H1 (cell line): ENCODE measurements at regions not wholly inside any gene's neighbourhood (a gene's known extent, or its start where the extent isn't known, plus 50 kb on each side); places are given as distances from the start of the nearest gene placed in this dataset.

ENCODE experiments used
- CTCF ChIA-PET: fragments of 300-600 bp; sonication (Branson Sonifier 250); formaldehyde crosslinking; loops from one replicate; lab custom pipeline; 2021; ENCODE audit not compliant: partially characterized antibody; lab: Charles Lee
- POLR2A ChIA-PET: fragments of 300-600 bp; sonication (Branson Sonifier 250); formaldehyde crosslinking; loops from one replicate; lab custom pipeline; 2021; ENCODE audit warnings: inconsistent platforms; ENCODE audit not compliant: partially characterized antibody; lab: Charles Lee
- DNase-seq, 2 experiments: peaks; one replicate each; pipeline versions ENCODE4 v3.0.0 to v3.0.0-alpha.2; 2010 to 2022; ENCODE audit warnings: low spot score in 2 of 2, low read depth in 1 of 2, mixed read lengths in 1 of 2
- FAIRE-seq: peaks from 2 replicates; lab custom pipeline; 2011; peaks lifted over from hg19 to GRCh38; lab: Jason Lieb, UNC
- H2AFZ ChIP-seq: 2 replicates; pipeline ENCODE4 v1.8.1; 2012; ENCODE audit warnings: low read length, inconsistent platforms
- H2AK5ac ChIP-seq: 2 replicates; pipeline ENCODE4 v1.6.1; 2013; ENCODE audit warnings: low read depth, low read length
- H2BK120ac ChIP-seq: replicated peaks from 2 replicates; pipeline ENCODE3; 2013; ENCODE audit warnings: low read depth, low read length, inconsistent platforms
- H2BK12ac ChIP-seq: 2 replicates; pipeline ENCODE4 v1.6.1; 2013; ENCODE audit warnings: low read depth, low read length
- H2BK15ac ChIP-seq: 2 replicates; pipeline ENCODE4 v1.6.1; 2013; ENCODE audit warnings: low read length
- H2BK20ac ChIP-seq: 2 replicates; pipeline ENCODE4 v1.6.1; 2013; ENCODE audit warnings: low read length
- H2BK5ac ChIP-seq: 2 replicates; pipeline ENCODE4 v1.6.1; 2013; ENCODE audit warnings: low read depth, low read length
- H3K14ac ChIP-seq: 2 replicates; pipeline ENCODE4 v1.6.1; 2013; ENCODE audit warnings: inconsistent platforms; ENCODE audit not compliant: insufficient read length
- H3K18ac ChIP-seq: 2 replicates; pipeline ENCODE4 v1.6.1; 2013; ENCODE audit warnings: low read length; ENCODE audit errors: extremely low read depth
- H3K23ac ChIP-seq: 2 replicates; pipeline ENCODE4 v1.6.1; 2013; ENCODE audit warnings: inconsistent platforms; ENCODE audit not compliant: insufficient read length
- H3K23me2 ChIP-seq: 2 replicates; pipeline ENCODE4 v1.6.1; 2013; ENCODE audit warnings: low read depth, low read length
- H3K27ac ChIP-seq: 2 replicates; pipeline ENCODE4 v1.6.1; 2011; ENCODE audit warnings: low read depth, low read length, inconsistent platforms
- H3K27me3 ChIP-seq, 4 experiments: replicated peaks in 1 of 4; 1 replicate in 1 of 4; 2 replicates in 3 of 4; pipeline versions ENCODE4 v1.6.1 to v1.8.1; 2011 to 2013; ENCODE audit warnings: low read length in 3 of 4, mild to moderate bottlenecking in 3 of 4, inconsistent platforms in 2 of 4, mixed read lengths in 2 of 4, moderate library complexity in 1 of 4; ENCODE audit not compliant: control insufficient read depth in 3 of 4, insufficient read depth in 3 of 4; ENCODE audit errors: extremely low read depth in 1 of 4
- H3K36me3 ChIP-seq, 4 experiments: 2 replicates each; pipeline versions ENCODE4 v1.6.1 to v1.8.1; 2011 to 2013; ENCODE audit warnings: mild to moderate bottlenecking in 4 of 4, low read length in 3 of 4, moderate library complexity in 2 of 4, control low read depth in 1 of 4, inconsistent platforms in 1 of 4; ENCODE audit not compliant: insufficient read depth in 4 of 4, control insufficient read depth in 2 of 4
- H3K4ac ChIP-seq: replicated peaks from 2 replicates; pipeline ENCODE3; 2013; ENCODE audit warnings: low read length, low read depth, mixed read lengths, inconsistent platforms; ENCODE audit not compliant: insufficient read length
- H3K4me1 ChIP-seq, 4 experiments: replicated peaks in 1 of 4; 1 replicate in 1 of 4; 2 replicates in 3 of 4; pipeline versions ENCODE4 v1.6.1 to v1.8.1; 2011 to 2013; ENCODE audit warnings: low read length in 3 of 4, inconsistent platforms in 2 of 4, mixed read lengths in 1 of 4; ENCODE audit not compliant: insufficient read depth in 4 of 4, control insufficient read depth in 3 of 4
- H3K4me2 ChIP-seq, 2 experiments: 2 replicates each; pipeline versions ENCODE4 v1.6.1 to v1.8.1; 2011 to 2013; ENCODE audit warnings: low read depth in 2 of 2, low read length in 2 of 2, control low read depth in 1 of 2, inconsistent platforms in 1 of 2, mild to moderate bottlenecking in 1 of 2; ENCODE audit not compliant: insufficient read depth in 1 of 2
- H3K4me3 ChIP-seq, 4 experiments: fragments of 200-600, 300-600 bp in 1 of 4; sonication (generic), shearing (Covaris generic), sonication (Bioruptor Twin) in 1 of 4; 2 replicates each; pipeline versions ENCODE4 v1.5.1 to v1.8.1; 2011 to 2016; ENCODE audit warnings: low read length in 4 of 4, low read depth in 3 of 4, control low read depth in 2 of 4, inconsistent platforms in 2 of 4, mild to moderate bottlenecking in 2 of 4, mixed read lengths in 1 of 4, moderate library complexity in 1 of 4; ENCODE audit not compliant: insufficient read depth in 2 of 4; ENCODE audit errors: extremely low read depth in 1 of 4
- H3K56ac ChIP-seq: replicated peaks from 2 replicates; pipeline ENCODE3; 2013; ENCODE audit warnings: low read depth, mild to moderate bottlenecking, mixed read lengths, low read length, inconsistent platforms; ENCODE audit not compliant: insufficient read length
- H3K79me1 ChIP-seq: 2 replicates; pipeline ENCODE4 v1.6.1; 2013; ENCODE audit warnings: low read depth, low read length, control low read depth
- H3K79me2 ChIP-seq, 2 experiments: 2 replicates each; pipeline versions ENCODE4 v1.6.1 to v1.8.1; 2012 to 2013; ENCODE audit warnings: low read length in 2 of 2, mild to moderate bottlenecking in 2 of 2, inconsistent platforms in 1 of 2; ENCODE audit not compliant: insufficient read depth in 2 of 2, control insufficient read depth in 1 of 2
- H3K9ac ChIP-seq, 4 experiments: replicated peaks in 1 of 4; 1 replicate in 1 of 4; 2 replicates in 3 of 4; pipeline versions ENCODE4 v1.6.1 to v1.8.1; 2011 to 2013; ENCODE audit warnings: low read depth in 3 of 4, low read length in 3 of 4, control low read depth in 2 of 4, mild to moderate bottlenecking in 2 of 4, moderate library complexity in 2 of 4, inconsistent platforms in 1 of 4; ENCODE audit errors: extremely low read depth in 1 of 4
- H3K9me3 ChIP-seq, 2 experiments: 2 replicates each; pipeline versions ENCODE4 v1.6.1 to v1.8.1; 2012 to 2013; ENCODE audit warnings: mild to moderate bottlenecking in 2 of 2, moderate library complexity in 2 of 2, control low read depth in 1 of 2, inconsistent platforms in 1 of 2, low read depth in 1 of 2, low read length in 1 of 2, mixed read lengths in 1 of 2; ENCODE audit not compliant: insufficient read depth in 2 of 2
- H4K20me1 ChIP-seq, 2 experiments: replicated peaks in 1 of 2; 2 replicates each; pipeline versions ENCODE3 to v1.8.1; 2011 to 2013; ENCODE audit warnings: inconsistent platforms in 2 of 2, low read length in 2 of 2, mild to moderate bottlenecking in 1 of 2; ENCODE audit not compliant: insufficient read depth in 2 of 2, control insufficient read depth in 1 of 2
- H4K5ac ChIP-seq: 2 replicates; pipeline ENCODE4 v1.6.1; 2013; ENCODE audit warnings: low read length, low read depth, mixed read lengths, inconsistent platforms; ENCODE audit not compliant: insufficient read length
- H4K8ac ChIP-seq: 2 replicates; pipeline ENCODE4 v1.8.0; 2013; ENCODE audit warnings: mild to moderate bottlenecking, moderate library complexity, low read length, inconsistent platforms; ENCODE audit not compliant: insufficient read depth; ENCODE audit errors: extremely low read depth
- H4K91ac ChIP-seq: replicated peaks from 2 replicates; pipeline ENCODE3; 2013; ENCODE audit warnings: low read length, mixed read lengths, inconsistent platforms; ENCODE audit not compliant: insufficient read length
- NRF1 ChIP-seq: IDR thresholded peaks from 2 replicates; pipeline ENCODE4 v1.6.1; 2011; ENCODE audit warnings: mild to moderate bottlenecking, low read depth, low read length, improper control_type of control experiment
- WGBS, 2 experiments: shearing (Covaris generic) in 1 of 2; methylation state at CpG; one replicate each; pipeline versions ENCODE4 v1.1.6 to v1.1.7; 2013 to 2015; ENCODE audit warnings: low lambda C conversion rate in 2 of 2, mixed read lengths in 2 of 2, inconsistent platforms in 1 of 2, low coverage in 1 of 2, missing lambda C conversion rate in 1 of 2; ENCODE audit not compliant: insufficient replicate concordance in 2 of 2, insufficient coverage in 1 of 2, insufficient read length in 1 of 2; ENCODE audit errors: extremely low coverage in 1 of 2, missing lambda C conversion rate in 1 of 2; 5-methylcytosine and 5-hydroxymethylcytosine counted together

DNA sequence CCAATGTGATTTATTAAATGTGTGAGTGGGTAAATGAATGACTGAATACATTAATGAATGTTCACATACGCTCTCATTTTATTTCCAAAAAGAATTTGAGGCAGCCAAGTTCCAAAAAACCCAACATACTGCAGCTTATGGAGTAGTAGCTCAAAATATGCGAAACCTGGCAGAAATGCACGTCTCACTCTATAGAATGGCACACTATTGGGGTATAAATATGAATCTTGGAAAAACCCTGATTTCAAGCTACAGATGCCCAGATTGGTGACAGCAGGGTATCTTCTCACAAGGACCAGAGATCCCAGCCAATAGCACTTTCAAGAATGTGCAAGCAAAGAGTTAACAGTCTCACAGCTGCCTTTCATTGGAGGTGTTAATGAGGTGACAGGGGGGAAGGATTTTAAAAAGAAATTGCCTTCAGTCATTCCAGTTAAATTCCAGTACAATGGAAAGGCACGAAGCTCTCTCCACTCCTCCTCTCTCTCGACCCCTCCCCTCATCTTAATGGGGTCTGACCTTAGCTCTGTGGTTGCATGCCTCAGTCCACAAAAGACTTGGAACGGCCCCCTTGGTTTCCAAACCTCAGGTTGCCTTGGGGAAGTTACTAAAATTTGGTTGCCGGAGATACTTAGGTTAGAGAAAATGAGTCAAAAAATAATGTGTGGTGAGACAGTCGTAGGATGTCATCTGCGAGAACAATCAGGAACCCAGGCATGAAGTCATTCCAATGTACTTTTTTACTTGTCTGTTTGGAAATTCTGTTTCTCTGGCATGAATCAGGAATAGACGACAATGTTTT, 307.4 kb downstream of the NFIB start:
- Histone ChIP-seq H4K91ac (no peak overlapping the region), H3K36me3 (no peaks in the 10 kb centered on the region), H2BK12ac (no peak overlapping the region), H3K23me2 (no peaks in the 10 kb centered on the region; the same call in 1 of the 2 replicates), H3K4me2 (no peak overlapping the region), H3K4me1 (no peaks in the 10 kb centered on the region), H3K9me3 (peaks cover 0 to 3% of the 10 kb centered on the region in 2 experiments; a peak in 1 of 4 replicates), H3K18ac (no peak overlapping the region), H3K27me3 (no peaks in the 10 kb centered on the region), H3K14ac (no peak overlapping the region), H2AFZ (no peak overlapping the region), H2BK120ac (no peak overlapping the region), H2BK20ac (no peak overlapping the region), H3K79me1 (no peaks in the 10 kb centered on the region), H2AK5ac (no peak overlapping the region), H3K23ac (no peak overlapping the region), H2BK5ac (no peak overlapping the region), H3K79me2 (no peaks in the 10 kb centered on the region), H3K4ac (no peak overlapping the region), H3K9ac (no peak overlapping the region), H2BK15ac (no peak overlapping the region), H4K5ac (no peak overlapping the region), H3K56ac (no peak overlapping the region), H4K20me1 (no peaks in the 10 kb centered on the region), H3K4me3 (no peak overlapping the region), H4K8ac (no peak overlapping the region), H3K27ac (no peak overlapping the region)
- POLR2A ChIA-PET: no interaction called here
- FAIRE-seq (no peak), DNase-seq (no peak)
- 84% methylated on average over 10 of the region's 10 CpGs; no CpG with 5 or more reads in 1 of the 2 experiments for WGBS, 2 experiments
- CTCF ChIA-PET: no interaction called here
- no peak for TF ChIP-seq NRF1
